T47D (cell line): ENCODE measurements at regions not wholly inside any gene's neighbourhood (a gene's known extent, or its start where the extent isn't known, plus 50 kb on each side); places are given as distances from the start of the nearest gene placed in this dataset.

Experiments
- DNase-seq, 2 experiments: peaks; one replicate each; pipeline versions ENCODE4 v3.0.0 to v3.0.0-alpha.2; 2011 to 2012; ENCODE audit warnings: low read depth in 1 of 2, low spot score in 1 of 2
- JUND ChIP-seq: IDR thresholded peaks from 2 replicates; pipeline ENCODE4 v1.6.1; 2012; ENCODE audit warnings: low read depth
- in situ Hi-C: cut with HindIII; loops from 2 replicates; pipeline ENCODE4 v1.10.0; 2016; ENCODE audit warnings: low sequenced_read_pairs, low pct_unique_long_range_greater_than_20kb

DNA sequence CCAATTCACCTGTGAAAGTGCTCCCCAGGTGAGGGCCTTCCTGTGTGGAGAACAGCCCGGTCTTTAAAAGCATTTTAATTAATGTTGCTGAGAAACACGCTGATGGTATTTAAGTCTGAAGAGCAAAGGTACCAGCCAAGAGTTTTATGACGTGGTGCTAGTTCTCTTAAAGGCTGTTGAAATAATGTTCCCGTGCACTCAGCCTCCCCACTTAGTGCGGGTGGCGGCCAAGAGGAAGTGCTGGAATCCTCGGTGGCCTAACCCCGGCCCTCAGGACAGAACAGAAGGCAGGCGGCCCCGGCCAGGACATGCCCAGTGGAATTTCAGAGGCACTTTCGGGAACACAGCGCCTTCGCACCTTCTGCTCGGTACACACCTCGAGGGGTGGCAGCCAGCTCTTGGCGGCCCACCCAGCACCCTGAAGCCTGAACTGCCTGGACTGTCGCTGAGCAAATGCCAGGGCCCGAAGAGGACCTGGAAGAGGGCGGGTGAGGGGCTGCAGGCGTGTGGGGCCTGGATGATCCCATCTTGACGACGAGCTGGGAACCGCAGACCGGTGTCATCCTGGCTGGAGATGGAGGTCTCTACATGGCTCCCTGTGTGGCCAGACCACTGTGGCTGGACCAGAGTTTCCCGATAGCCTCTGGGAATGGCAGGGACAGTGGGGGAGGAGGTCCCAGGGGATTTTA is 142.9 kb downstream of the ASB1 start:
- no peak for DNase-seq
- no peak for TF ChIP-seq JUND
- in situ Hi-C loops, result no loop called here

DNA sequence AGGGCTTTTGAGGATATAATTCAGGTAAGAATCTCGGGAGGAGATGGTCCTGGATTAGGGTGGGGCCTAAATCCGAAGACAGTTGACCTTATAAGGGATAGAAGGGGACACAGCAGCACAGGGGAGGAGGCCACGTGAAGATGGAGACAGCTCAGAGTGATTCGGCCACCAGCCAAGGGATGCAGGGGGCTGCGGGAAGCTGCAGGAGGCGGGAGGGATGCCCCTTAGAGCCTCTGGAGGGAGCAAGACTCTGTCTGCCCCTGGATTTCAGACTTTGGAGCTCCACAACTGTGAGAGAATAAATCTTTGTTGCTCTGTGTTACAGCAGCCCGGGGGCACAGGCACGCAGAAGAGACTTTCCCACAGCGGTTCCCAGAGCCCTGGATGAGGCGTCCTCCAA is 143.7 kb downstream of the ASB1 start:
- in situ Hi-C loops, result no loop called here
- DNase-seq, result no peak

GRCh38 chr2:238570926-238571325 is 144.2 kb downstream of the ASB1 start:
- no peak for DNase-seq
- in situ Hi-C loops, result no loop called here
- TF ChIP-seq JUND, result no peak

More for the DNA sequence above, 143.7 kb downstream of the ASB1 start:
- no peak for TF ChIP-seq JUND

DNA sequence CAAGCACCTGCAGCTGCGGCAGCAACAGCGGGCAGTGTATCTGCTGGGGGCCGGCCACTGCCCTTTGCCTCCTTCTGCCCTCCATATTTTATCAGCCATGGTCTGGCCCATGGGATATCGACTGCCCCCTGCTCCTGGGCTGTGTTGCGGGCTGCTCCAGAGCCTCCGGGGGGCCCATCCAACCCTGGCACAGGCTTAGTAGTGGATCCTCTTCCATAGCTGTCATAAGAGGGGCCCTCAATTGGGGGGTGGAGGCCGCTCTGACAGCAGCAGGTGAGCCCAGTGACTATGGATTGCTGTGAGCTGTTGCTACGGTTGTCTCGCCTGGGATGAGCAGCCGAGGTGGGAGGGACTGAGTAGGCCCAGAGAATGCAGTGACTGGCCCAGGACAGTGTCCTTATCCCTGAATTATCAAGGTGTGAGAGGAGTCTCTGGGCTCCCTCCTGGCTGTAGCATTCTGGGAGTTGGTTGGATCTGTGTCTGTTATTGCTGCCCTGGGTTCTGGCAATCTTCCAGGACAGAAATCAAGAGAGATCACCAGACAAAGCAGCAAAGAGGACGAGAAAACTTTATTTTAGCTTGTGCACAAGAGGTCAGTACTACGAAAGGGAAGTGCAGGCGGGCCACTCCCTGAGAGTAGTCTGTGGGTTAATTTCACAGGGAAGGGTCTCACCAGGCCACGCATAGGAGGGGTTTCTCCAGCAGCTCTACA is 145.1 kb downstream of the ASB1 start:
- in situ Hi-C loops, result no loop called here
- no peak for TF ChIP-seq JUND
- DNase-seq, result no peak

DNA sequence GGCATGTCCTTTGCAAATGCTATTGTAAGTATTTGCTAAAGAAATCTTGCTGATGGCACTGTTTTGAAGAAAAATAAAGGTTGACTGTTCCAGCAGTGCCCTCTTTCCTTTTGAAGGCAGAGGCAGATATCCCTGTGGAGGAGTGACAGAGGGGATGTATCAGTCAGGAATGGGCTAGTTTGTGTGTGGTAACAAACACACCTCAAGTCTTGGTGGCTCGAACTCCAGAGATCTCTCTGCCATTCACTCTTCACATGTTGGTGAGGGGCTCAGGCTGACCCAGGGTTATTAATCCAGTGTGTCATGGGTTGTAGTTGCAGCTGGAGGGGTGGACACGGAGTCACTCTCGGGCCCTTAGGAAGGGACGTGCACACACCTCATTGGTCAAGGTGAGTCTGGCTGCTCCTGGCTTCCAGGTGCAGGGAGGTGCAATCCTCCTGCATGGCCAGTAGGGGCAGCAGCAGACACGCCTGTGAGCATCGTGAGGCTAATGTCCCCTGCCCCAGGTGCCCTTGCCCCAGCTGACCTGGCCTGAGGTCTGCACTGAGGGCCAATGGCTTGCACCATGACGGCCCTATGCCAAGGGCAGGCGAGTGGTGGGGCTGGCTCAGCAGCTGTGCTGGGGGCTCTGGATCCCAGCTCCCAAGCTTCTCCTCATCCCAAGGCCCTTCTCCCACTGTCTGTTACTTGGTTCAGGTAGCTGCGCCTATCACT is 146.5 kb downstream of the ASB1 start:
- in situ Hi-C loops, result no loop called here
- no peak for TF ChIP-seq JUND
- DNase-seq, result peak; percentile 25 to 31

DNA sequence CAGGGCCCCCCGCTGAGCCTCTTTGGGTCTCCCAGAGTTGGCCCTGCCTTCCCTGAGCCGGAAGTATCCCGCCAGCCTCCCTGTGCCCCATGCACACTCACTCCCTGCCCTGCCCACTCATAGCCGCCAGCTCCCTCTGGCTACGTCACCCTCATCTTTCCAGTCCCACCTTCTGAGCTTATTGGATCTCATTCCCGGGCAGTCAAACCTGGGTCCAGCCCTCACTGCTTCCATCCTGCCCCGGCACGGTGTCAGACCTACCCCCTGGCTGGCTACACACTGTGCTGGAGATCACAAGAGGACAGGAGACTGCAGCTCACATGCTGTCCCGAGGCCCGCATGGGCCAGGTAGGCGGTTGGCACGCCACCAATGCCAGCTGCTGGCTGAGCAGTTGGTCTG is 147.2 kb downstream of the ASB1 start:
- TF ChIP-seq JUND, result no peak
- in situ Hi-C loops, result no loop called here
- DNase-seq, result no peak

GRCh38 chr2:238574490-238575271 is 148.0 kb downstream of the ASB1 start:
- no peak for DNase-seq
- in situ Hi-C loops, result no loop called here
- no peak for TF ChIP-seq JUND

- in situ Hi-C loops, result no loop called here
- TF ChIP-seq JUND, result no peak
- DNase-seq, result no peak
These were observed 149.9 kb downstream of the ASB1 start for GRCh38 chr2:238576674-238577073.

DNA sequence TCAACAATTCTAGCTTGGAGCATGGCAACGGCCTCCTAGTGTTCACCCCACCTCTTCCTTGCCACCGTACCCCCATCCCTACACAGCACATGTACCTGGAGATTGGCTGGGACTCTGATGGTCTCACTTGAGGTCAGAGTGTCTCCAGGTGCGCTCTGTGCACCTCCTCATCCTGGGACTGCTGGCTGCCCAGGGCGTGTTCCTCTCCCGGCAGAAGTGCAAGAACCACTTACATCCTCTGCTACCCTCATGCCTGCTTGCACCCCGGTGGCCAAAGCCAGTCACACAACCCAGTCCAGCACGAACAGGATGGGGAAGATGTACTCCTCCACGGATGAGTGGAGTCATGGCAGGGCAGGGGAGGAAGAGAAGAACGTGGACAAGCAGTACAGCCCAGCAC is 151.5 kb downstream of the ASB1 start:
- no peak for DNase-seq
- no peak for TF ChIP-seq JUND
- in situ Hi-C loops, result no loop called here

- no peak for TF ChIP-seq JUND
- DNase-seq, result no peak
- in situ Hi-C loops, result no loop called here
These were observed 153.8 kb downstream of the ASB1 start for GRCh38 chr2:238580486-238580885.

- in situ Hi-C loops, result no loop called here
- DNase-seq, result no peak
These were observed 154.4 kb downstream of the ASB1 start for GRCh38 chr2:238581126-238581525.

DNA sequence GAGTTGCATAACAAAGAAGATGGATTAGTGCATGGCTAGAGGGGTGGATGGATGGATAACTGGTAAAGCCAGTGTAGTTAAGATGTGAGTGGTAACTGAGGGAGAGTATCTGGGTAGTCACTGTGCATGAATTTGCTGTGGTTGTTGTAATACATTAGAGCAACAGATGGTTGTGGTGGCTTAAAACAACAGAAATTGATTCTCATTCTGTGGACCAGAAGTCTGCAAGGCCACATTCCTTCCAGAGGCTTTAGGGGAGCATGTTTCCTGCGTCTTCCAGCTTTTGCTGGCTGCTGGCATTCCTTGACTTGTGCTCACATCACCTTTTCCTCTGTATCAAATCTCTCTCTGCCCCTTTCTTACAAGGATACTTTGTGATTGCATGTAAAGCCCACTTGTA is 155.4 kb downstream of the ASB1 start:
- DNase-seq, result no peak
- in situ Hi-C loops, result no loop called here
- TF ChIP-seq JUND, result no peak

More at GRCh38 chr2:238581126-238581525, 154.4 kb downstream of the ASB1 start:
- no peak for TF ChIP-seq JUND
